Fibroblast of skin of left quadriceps (primary cell): ENCODE measurements at regions not wholly inside any gene's neighbourhood (a gene's known extent, or its start where the extent isn't known, plus 50 kb on each side); places are given as distances from the start of the nearest gene placed in this dataset.
"Not testable (repeated sequence)": the region's sequence is repeated elsewhere in the genome, so short reads cannot be mapped to it uniquely, and the experiment has no call there.

Experiments
- DNase-seq, 2 experiments: peaks; one replicate each; pipeline ENCODE4 v3.0.0-alpha.2; 2013; ENCODE audit warnings: low read depth in 2 of 2

DNA sequence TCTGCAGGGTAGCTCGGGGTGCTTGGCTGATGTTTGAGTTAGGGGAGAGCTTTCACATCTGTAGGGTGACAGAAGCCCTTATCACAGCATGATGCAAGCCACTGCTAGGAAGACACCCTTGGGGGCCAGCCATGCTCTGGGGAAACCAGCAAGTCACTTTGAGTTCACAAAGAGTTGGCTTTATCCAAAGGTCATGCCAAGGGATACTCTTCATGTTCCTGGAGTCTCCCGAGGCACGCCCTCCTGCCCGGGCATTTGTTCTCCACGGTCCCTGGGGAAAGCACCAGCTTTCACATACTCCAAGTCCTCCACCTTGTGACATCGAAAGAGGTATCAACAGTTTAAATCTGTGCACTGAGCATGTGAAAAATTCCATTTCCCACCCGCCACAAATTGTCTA, 227.7 kb downstream of the VAPA start:
- no peak for DNase-seq

DNA sequence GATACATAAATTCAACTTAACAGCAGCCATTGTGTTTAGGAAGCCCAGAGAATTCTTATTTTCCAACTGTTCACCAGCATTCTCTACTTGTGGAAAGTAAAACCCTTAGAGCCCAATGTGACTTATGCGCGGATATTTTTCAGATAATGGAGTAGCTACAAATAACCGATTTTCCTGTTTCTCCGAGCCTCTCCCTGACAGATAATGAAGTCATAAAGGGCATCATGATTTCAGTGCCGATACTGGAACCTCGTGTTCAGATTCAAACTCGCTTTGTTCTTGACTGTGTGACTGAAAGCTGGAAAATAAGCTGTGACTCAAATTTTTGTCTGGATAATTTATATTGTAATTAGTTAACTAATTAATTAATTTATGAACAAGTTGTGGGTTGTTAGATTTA, 228.2 kb downstream of the VAPA start:
- DNase-seq: no peak

DNA sequence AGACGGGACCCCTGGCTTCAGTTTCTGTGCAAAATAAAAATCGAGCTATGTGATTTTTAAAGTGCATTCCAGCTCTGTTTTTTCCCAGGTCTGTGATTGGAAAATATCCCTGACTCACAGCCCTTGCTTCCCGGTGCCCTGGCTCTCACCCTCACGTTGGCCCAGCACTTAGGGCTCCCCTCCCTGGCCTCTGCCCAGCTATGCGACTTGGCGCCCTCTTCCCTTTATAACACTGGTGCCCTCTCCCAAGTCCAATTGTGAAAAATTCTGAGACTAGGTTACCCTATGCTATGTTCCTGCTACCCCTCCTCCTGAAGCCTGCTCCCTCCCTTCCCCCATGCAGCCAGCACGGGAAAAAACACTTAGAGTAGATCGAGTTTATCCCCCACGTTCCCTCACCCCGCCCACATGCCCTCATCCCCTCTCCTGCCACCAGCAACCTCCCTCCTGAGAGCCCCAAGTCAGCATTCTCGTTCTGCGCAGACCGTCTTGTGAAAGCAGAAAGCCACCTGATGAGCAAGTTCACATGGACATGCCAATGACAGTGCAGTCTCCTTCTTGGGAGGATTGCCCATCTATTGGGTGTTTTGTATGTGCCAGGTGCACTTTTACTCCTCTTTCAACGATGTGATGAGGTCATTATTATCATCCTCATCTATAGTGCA, 228.8 kb downstream of the VAPA start:
- DNase-seq: no peak

DNA sequence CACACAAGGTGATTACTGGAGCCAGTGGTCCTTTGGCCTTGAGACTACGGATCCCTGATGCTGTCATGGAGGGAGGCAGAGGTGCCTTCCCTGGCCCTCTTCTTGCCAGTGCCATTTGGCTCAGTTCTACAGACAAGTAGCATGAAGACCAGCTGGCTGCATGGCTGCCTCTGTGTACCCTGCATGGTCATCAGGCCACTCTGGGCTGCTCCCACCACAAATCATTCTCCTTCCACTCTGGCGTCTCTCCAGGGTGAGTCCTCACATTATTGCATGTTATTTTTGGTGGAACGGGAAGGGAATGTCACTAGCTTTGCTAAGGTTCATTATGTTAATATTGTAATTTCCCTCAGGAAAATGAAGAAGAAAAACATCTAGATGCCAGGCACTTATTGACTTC, 229.8 kb downstream of the VAPA start:
- DNase-seq: no peak

DNA sequence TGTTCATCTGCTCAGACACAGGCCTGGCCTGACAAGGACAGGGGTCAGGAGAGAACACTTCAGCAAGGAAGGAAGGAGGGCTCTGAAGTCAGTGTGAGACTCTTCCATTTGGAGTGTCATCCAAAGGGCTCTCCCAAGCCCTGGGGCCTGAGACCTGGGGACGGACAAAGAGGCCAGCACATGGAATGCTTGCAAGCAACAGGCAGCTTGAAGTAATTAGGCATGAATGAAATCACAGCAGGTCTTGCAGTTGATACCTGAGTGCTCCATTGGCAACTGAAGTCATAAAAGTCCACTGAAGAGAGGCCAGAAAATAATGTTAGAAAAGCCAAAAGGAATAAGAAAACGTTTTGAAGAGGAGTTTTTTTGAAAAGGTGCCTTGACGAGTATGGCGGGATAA, 231.7 kb downstream of the VAPA start:
- DNase-seq: no peak

DNA sequence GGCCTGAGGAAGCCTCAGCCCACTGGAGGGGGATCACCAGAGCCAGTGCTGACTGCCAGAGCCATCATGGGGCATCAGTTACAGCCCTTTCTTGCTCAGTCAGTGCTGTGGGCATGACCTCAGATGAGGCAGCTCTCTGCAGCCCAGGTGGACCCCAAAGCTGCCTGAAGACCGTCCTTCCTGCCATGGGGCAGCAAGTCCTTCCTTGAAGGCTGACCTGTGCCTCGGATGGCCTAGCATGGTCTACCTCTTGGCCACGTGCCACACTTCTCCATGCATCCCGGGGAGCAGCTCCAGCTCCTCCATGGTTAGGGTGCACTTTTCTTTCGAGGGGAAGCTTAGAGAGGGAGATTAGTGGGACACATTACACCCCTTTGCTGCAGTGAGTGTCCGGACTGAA, 233.4 kb downstream of the VAPA start:
- DNase-seq: no peak

DNA sequence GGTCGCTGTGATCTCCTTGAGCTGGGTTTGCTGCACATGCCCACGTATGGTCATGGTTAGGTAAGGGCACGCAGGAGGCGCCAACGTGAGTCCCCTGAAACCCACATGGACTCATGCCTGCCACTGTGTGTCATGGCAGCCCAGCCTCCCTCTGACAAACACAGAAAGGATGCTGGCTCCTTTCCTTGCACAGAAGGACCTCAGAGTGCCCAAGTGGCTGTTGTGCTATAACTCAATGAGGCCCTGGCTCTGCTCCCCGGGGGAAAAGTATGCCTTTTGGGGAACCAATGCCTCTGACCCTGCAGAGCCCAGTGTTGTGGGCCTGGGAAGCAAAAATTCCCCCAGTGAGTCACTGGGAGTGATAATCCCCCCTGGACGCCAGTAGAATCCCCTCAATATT, 233.9 kb downstream of the VAPA start:
- no peak for DNase-seq

DNA sequence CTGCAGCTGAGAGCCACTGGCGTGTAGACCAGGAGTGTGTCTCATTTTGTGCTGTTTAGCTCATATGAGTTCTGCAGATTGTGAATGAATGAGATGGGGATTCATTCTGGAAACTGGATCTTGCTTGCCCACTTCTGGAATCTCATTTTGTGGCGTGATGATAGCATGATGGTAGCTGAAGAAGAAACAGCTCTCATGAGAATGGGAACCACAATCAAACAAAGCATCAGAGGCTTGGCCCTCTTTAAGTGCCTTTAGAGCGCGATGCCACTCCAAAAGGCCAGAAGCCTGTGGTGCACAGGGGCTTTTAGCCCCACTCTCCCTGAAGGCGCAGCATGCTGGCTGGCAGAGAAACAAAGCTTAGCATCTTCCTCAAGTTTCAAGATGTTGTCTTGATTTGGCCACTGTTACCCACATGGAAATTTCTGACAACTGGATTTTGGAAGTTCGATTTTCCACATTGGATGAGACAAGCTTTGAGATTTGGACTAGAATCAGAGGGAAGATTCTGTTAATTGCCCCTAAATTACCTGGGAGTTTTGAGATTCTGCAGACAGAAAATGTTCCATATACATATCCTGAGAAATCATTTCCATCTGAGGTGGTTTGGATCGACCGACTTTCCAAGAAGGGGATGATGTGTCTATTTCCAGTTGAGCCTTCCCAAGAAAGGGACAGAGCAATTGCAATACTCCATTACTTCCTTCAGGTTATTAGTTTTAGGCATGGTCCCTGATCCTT, 234.5 kb downstream of the VAPA start:
- no peak for DNase-seq

DNA sequence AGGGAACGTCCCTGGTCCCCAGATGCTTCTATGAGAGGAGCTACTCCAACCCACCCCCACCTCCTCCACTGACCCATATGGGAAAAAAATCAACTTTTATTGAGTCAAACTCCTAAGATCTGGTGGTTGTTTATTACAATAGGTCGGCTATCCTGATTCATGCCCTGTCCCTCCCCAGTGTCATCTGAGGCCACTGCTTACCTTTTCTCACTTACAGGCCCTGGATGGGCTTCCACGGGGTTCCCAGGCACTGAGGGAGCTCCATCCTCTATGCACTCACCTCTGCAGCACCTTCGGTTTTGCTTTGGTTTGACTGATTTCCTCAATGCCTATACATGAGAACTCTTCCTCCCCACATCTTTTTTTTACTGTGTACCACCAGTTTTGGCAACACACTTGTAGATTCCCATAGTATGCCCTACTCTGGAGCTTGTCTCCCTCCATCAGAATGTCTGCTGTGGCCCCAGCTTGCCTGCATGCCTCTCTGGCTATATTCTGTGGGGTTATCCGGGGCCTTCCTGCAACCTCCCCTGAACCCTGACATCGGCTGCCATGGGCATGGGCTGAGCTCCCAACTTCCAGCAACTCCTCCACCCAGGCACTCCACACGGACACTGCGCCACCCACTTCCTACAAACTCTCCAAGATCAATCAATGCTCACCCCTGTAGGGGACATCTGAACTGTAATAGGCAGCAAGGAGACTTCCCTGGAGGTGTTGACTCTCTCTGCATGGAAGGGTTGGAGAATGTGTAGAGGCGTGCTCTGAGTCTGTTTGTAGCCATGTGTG, 236.1 kb downstream of the VAPA start:
- DNase-seq: no peak

DNA sequence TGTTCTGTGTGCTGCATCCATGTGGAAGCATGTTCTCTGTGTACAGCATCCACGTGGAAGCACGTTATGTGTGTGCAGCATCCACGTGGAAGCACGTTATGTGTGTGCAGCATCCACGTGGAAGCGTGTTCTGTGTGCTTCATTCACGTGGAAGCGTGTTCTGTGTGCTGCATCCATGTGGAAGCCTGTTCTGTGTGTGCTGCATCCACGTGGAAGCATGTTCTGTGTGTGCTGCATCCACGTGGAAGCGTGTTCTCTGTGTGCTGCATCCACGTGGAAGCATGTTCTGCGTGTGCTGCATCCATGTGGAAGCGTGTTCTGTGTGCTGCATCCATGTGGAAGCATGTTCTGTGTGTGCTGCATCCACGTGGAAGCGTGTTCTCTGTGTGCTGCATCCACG, 236.8 kb downstream of the VAPA start:
- DNase-seq: not testable (repeated sequence)

DNA sequence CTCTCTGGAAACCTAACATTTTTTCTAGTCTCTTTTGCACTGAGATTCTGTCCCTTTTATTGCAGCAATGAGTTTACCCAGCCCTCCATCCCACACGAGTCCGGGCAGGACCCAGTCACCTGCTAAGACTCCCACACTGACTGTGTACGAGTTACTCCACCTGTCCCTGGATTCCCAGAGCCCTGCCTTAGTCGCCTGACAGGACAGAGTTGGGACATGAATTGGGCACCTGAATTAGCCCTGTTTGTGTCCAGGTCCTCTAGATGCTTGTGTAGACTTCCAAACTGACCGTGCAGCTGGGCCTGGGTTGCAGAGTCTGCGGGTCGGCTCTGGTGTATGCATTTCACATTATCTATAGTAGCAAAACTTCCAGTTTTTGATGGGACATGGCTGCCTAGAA, 238.7 kb downstream of the VAPA start:
- DNase-seq: no peak

DNA sequence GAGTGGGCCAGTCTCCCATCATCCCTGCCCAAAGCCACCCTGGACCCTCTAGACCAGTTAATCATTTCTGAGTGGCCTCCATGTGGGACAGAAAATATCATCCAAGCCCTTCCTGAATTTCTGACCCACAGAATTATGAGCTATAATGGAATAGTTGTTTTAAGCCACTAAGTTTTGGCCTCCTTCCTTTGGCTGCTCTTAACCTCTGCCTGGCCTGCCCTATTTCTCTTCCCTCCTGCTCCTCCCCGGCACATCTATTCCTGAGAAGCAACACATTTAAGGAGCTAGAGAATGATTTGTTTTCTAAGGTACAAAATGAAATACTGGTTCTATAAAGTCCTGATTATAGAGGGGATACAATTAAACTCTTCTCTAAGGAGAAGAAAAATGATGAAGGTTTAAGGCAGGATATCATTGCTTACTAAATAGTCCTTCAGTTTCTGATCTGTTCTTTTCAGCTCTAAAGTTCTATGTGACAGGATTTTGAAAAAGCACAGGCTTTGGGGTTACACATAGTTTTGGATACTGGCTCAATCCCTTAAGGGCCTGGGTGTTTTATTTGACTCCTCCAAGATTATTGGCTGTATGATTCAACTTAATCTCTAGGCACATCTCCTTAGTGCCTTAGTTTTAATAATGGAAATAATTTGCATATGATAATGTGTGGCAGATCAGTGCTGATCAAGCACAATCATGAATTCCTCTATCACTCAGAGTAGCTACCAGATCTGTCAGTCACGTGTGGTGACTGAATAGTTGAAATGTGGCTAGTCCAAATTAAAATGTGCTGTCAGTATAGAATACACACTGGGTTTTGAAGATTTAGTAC, 240.3 kb downstream of the VAPA start:
- DNase-seq: no peak

DNA sequence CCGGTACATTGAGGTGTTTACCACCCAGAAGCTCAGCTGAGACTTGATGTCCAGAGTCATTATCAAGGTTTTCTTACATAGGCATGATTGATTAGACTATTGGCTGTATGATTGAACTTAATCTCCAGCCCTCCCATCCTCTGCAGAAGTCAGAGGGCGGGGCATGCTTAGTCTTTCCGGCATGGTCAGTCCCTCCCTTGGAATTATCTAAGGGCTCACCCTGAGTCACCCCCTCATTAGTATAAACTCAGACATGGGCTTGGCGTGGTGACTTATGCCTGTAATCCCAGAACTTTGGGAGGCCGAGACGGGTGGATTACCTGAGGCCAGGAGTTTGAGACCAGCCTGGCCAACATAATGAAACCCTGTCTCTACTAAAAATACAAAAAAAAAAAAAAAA, 243.9 kb downstream of the VAPA start:
- DNase-seq: no peak

DNA sequence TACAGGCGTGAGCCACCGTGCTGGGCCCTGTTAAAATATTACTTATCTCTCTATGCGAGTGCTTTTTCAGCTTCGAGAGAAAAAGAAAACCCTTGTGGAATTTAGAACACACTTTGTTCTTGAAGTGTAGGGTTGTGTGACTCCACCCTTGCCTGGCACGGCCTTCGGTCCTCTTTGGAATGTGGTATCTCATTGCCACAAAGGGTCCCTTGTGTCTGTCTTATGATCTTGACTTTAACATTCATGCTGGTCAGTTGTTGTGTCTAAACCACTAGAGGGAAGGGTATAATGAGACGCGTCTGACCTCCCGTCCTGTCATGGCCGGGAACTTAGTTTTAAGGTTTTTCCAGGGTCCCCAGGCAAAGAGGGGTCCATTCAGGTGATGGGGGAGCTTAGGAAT, 246.4 kb downstream of the VAPA start:
- DNase-seq: no peak

DNA sequence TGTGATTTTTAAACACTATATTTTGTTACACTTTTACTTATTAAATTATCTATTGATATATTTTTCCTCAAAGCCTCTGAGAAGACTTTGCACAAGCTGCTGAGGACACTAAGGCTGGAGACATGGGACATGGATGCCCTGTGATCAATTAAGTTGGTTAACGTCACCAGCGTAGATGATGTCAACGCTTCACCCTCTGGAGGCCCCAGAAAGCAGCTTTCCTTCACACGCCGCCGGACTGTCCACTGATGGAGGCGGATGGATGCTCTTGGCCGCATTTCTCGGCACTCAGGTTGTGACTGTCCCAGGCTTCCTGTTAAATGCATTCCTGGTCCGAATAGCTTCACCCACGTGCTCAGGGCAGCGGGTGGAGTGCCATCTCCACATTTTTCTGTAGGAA, 247.5 kb downstream of the VAPA start:
- DNase-seq: no peak

DNA sequence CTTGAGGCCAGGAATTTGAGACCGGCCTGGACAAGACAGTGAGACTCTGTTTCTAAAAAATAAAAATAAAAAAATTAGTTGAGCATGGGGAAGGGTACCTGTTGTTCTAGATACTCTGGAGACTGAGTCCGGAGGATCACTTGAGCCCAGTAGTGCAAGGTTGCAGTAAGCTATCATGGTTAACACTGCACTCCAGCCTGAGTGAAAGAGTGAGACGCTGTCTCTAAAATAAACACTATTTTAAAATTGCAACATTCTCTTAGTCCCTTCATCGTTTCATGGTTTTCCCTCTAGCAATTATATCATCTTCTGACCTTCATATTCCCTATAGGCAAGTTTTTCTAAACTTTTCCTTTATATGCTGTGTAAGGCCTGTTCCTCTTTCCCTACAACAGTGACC, 248.5 kb downstream of the VAPA start:
- no peak for DNase-seq

DNA sequence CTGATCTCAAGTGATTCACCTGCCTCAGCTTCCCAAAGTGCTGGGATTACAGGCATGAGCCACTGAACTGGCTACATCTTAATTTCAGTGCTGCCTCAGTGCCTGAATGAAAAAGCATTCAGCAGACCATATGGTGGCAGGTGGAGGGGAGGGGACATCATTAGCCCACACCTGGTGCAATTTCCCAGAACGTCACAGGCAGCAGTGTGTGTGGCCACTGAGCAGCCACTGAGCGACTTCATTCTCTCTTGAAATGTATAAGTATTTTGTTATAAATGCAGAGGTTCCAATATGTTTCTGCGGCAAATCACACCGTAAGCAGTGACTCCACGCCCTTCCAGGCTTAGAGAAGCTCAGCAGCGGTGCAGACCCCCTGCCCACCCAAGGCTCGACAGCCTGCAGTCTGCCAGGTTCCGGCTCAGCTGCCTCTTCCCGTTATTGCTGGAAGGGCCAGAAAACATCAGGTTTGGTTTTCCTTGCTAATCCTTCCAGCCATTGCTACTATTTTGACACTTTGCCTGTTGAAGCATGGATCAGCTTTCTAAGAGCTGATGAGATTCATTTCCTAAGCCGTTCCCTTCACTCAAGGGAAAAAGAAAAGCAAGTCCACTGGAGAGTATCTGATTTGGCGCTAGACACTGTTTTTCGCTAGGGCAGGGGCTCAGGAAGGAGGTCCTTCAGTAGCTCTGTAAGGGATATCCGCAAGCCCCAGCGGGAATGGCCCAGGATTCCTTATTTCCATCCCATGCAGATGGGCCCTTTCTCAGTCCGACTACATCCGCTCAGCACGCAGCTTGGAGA, 250.7 kb downstream of the VAPA start:
- DNase-seq: no peak

DNA sequence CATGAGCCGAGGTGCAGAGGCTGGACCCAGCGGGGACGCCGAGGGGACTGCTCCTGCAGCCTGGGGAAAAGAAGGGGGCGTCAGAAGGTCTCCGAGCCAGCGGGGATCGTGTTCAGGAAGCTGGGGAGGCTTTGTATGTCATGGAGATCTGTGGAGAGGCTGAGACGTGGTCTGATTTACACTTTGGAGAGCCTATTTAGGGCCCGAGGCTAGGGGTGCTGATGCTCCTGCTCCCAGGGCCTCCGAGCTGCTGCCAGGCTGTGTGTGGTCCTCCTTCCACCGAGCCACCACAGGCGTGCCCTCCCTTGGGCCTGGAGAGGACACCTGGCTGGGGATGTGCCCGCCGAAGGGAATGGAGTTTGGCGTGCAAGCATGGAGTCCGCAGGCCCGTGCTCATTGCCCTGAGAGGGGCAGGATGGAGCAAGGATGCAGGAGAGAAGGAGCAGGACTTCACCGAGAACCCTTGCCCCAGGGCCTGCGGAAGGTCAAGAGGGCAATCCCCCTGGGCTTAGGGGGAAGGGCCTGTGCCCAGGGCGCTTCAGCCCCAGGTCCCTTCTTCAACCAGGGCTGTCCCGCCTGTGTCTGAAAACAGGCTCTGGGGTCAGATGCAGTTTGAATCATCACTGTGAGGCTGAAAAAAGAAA, 252.5 kb downstream of the VAPA start:
- no peak for DNase-seq

DNA sequence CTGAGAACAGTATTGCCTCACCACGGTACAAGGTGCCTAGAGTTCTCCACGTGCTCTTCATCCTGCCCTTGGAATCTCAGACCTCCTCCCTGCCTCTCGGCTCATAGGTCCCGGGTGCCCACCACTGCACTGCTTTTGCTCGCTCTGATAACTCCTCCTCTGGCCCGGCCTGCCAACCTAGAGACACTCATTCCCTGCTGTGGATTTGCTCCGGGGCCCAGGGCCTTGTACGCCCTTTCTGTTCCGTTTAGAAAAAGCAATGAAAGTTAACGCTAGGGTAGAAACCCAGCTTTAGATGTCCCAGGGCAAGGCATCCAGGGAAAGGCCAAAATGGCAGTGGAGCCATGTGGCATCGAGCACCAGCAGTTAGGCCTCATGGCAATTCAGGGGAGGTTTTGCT, 253.9 kb downstream of the VAPA start:
- no peak for DNase-seq

DNA sequence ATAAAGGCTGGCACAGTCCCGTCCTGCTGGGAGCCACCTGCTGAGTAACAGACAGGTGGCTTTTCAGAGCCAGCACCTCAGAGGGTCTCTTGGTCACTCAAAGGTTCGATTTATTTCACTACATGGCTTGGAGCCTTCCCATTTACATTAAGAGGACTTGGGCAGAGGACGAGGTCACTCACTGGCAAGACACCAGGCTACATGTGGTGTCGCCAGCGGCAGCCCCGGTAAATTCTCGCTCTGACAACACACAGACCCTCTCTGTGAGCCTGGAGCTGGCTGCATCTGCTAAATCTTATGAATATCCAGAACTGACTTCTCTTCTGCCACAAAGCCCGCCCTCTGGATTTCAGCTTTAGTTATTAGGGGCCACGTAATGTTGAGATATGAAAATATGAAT, 254.7 kb downstream of the VAPA start:
- DNase-seq: no peak

DNA sequence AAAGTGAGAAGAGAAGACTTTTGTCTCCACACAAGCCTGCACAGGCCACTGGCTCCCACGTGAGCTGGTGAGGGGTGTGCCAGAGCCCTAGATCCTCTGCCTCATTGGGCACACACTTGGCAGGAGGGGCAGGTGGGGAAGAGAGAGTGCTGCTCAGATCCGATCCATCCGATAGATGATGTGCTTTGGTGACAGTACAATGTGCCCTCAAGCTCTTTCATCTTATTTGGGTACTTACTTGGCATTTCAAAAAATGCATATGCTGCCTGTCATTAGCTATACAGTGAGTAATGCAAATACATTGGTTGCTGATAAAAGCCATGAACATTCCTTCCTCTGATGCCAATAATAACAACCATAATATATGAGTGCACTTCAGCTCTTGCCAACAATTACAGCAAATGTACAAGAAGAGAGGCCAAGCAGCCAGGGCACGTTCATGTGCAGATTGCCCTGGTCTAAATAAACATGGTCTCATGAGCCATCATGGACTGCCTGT, 255.3 kb downstream of the VAPA start:
- peak; percentile 42 to 53 for DNase-seq
